Urinary bladder (tissue), 3 donors: ENCODE measurements at regions not wholly inside any gene's neighbourhood (a gene's known extent, or its start where the extent isn't known, plus 50 kb on each side); places are given as distances from the start of the nearest gene placed in this dataset.

ENCODE experiments used
- DNase-seq: peaks from one replicate; pipeline ENCODE4 v3.0.0-alpha.2; 2015; ENCODE audit errors: extremely low spot score
- H3K27ac ChIP-seq: one replicate; pipeline ENCODE4 v1.5.1; 2013; ENCODE audit warnings: low read depth, mild to moderate bottlenecking, moderate library complexity
- H3K36me3 ChIP-seq: one replicate; pipeline ENCODE4 v1.6.1; 2013; ENCODE audit warnings: mild to moderate bottlenecking, moderate library complexity; ENCODE audit not compliant: insufficient read depth
- H3K4me1 ChIP-seq: one replicate; pipeline ENCODE4 v1.6.1; 2013; ENCODE audit warnings: mild to moderate bottlenecking, moderate library complexity; ENCODE audit not compliant: insufficient read depth
- H3K4me3 ChIP-seq: one replicate; pipeline ENCODE4 v1.5.1; 2013; ENCODE audit warnings: low read depth, low read length
- WGBS: extraction: QIAGEN DNeasy Blood & Tissue Kit; methylation state at CpG from one replicate; pipeline ENCODE4 v1.1.7; 2013; 5-methylcytosine and 5-hydroxymethylcytosine counted together
- donor health status: healthy with polysubstance abuse.
- donor health status: healthy.

DNA sequence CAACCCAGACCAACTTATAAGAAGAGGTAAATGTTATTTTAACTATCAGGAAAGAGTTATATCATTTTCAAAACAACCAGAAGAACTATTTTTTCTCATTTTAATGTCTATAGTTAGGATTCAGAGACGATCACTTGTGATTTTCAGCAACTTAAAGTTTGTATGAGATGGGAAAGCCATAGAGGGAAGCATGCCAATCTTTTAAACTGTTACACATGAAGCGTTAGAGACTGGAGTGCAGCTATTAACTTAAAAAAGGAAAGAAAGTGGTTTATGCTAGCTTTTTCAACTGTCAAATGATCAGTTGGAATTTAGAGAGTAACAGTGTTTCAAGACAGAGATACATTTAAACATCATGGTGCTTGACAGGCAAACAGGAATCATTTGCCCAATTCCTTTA lies 91.7 kb upstream of the LPP start:
- 76% methylated on average over 2 of the region's 2 CpGs for WGBS
- DNase-seq, result no peak
- H3K4me1 ChIP-seq, result no peaks in the 10 kb centered on the region
- H3K27ac ChIP-seq, result no peak overlapping the region
- H3K4me3 ChIP-seq, result no peak overlapping the region
- H3K36me3 ChIP-seq, result no peaks in the 10 kb centered on the region

DNA sequence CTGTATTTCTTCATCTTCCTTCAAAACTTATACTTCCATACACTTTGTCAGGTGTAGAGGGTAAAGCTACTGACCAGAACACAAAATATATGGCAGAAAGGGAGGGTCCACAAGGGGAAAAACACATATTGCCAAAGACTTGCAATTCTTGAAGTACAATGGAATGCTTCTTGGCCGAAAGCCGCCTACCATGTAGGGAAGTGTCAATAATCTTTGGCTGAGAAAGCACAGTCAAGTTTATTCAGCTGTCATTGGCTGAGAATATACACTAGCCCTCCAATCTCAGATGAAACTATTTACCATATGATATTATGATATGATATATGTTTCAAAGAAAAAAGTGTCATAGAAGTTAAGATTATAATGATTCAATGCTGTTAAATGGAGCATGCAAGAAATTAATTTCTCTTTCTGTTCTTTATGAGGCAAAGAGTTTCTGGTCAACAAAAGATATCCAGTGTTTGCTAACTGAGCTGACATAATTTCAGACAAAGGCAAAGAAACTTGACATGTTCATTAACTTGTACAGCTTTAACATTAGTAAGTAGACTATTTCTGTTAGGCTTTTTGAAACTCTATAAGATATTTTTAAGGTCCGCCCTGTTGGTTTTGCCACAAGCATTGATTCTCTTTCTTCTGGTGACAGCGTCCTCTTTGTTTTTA lies 89.0 kb upstream of the LPP start:
- no peaks in the 10 kb centered on the region for H3K36me3 ChIP-seq
- no peak overlapping the region for H3K4me3 ChIP-seq
- no peaks in the 10 kb centered on the region for H3K4me1 ChIP-seq
- H3K27ac ChIP-seq, result no peak overlapping the region
- no peak for DNase-seq
- WGBS, result 83% methylated on average over 4 of the region's 4 CpGs

DNA sequence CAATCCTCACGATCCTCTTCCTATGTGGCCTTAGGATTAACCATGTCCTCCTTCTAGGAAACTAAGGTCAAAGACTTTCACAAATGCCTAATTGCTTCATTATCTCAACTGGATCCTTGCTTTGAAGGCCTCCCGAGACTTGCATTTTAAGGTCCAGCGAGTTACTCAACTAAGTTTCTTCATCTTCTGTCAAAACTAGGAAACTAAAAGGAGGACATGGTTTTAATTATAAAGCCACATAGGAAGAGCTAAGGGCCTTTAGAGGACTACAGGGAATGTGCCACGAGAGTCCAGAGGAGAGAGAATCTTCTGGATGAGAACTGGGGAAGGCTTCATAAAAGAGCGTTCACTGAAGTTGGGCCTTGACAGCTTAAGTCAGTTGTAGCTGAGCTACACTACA lies 87.8 kb upstream of the LPP start:
- WGBS, result 94% methylated on average over 5 of the region's 5 CpGs
- Histone ChIP-seq H3K4me1 (no peaks in the 10 kb centered on the region), H3K27ac (no peak overlapping the region)

DNA sequence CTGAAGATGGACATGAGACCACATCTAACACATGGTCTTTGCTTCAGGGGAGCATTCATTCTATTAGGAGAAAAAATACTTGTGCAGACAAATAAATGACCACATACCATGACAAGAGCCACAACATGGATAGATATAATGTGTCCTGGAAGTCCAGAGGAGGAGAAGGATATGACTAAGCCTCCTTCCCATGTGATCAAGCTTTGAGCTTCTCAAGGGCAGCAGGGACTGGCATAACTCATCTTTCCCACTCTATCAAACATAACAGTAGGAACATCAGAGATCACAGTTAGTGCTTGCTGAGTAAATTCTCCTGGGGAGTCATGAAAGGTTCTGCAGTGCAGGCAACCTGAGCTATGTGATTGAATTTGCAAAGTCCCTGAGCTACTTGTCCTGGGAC lies 86.0 kb upstream of the LPP start:
- H3K4me1 ChIP-seq, result no peaks in the 10 kb centered on the region
- H3K36me3 ChIP-seq, result no peaks in the 10 kb centered on the region
- no peak overlapping the region for H3K4me3 ChIP-seq
- DNase-seq, result no peak
- H3K27ac ChIP-seq, result no peak overlapping the region

More for the DNA sequence above, 87.8 kb upstream of the LPP start:
- H3K36me3 ChIP-seq, result no peaks in the 10 kb centered on the region
- no peak overlapping the region for H3K4me3 ChIP-seq
- DNase-seq, result no peak

DNA sequence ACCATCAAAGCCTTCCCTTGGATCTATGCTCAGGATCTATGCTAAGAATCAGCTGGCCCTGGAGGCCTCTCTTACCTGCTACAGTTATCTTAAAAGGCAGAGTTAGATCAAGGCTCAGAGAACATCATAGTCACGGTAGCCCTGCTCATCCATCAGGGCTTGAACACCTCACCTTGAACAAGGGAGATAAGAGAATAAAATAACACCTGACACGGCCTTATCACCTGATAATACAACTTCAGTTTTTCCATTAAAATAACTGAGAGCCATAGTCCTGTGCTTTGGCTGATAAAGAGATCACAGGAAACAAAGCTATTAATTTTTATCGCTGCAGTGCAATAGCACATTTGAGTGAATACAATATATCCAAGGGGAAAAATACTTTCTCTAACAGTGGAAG lies 85.6 kb upstream of the LPP start:
- no peak for DNase-seq
- 92% methylated on average over 3 of the region's 3 CpGs for WGBS
- Histone ChIP-seq H3K4me1 (peaks cover 1% of the 10 kb centered on the region), H3K36me3 (no peaks in the 10 kb centered on the region), H3K4me3 (no peak overlapping the region), H3K27ac (no peak overlapping the region)

DNA sequence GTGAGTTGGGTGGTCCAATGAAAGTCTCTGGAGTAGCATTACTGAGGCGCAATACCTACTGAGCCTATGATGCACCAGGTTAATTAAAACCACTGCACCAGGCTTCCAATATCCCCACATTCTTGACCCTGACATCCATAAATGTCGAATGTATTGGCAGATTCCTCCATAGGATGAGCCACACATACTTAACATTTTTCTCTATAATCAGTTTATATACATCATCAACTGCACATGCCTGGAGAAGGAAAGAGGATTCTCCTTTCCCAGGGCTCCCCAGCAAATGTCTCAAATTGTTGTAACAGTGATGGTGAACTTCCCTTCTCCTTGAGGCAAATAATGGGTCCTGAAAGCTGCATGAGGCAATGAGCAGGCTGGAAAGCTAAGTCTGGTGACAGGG lies 82.3 kb upstream of the LPP start:
- DNase-seq, result no peak
- Histone ChIP-seq H3K36me3 (no peaks in the 10 kb centered on the region), H3K27ac (no peak overlapping the region), H3K4me3 (no peak overlapping the region), H3K4me1 (peaks cover 1% of the 10 kb centered on the region)
- 67% methylated on average over 2 of the region's 2 CpGs for WGBS

DNA sequence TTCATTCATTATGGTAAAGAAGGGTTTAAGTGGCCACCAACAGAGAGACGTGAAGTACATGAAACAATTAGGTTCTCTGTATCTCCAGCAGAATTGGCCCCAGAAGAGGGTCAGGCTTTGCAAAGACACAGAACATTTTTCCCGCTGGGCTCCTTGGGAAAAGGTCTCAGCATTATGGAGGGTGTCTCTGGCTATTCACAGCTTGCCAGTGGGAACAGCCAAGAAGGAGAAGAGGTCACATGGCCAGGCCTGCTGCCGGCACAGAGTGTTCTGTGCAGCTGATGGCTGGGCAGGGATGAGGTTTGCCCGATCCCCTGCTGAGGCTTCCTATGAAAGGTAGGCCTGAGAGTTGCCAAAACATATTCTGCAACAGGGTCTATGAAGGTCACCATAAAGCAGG lies 77.8 kb upstream of the LPP start:
- WGBS, result 90% methylated on average over 4 of the region's 4 CpGs
- no peak overlapping the region for H3K4me3 ChIP-seq
- H3K27ac ChIP-seq, result no peak overlapping the region
- no peaks in the 10 kb centered on the region for H3K36me3 ChIP-seq
- peaks cover 1% of the 10 kb centered on the region for H3K4me1 ChIP-seq
- DNase-seq, result no peak

DNA sequence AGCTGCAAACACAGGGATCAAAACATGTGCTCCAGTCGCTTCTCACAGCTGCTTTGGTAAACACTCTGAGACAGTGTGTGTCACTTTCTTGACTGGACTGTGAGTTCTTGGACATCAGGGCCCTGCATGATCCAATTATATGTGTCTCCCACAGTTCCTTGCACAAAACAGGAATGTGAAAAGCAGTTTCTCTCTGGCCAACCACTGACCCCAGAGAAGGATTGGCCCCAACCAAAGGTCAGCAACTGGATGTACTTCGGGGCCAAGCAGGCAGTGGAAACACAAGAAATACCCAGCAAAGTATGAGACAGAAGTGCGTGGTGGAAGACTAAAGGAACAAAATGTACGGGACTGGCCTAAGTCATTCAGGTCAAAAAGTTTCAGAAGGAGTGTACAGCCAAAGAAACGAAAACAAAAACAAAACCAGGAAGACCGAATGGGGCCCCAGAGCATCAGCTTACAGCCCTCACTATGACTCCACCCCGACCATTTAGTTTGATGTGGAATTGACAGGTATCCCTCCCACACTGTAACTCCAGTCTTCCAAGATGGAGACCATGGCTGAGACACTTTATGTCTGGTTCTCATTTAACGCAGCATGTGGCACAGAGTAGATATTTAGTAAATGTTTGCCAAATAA lies 76.7 kb upstream of the LPP start:
- peaks cover 1% of the 10 kb centered on the region for H3K4me1 ChIP-seq
- no peaks in the 10 kb centered on the region for H3K36me3 ChIP-seq
- WGBS, result 88% methylated on average over 8 of the region's 8 CpGs
- no peak for DNase-seq
- H3K27ac ChIP-seq, result no peak overlapping the region
- no peak overlapping the region for H3K4me3 ChIP-seq

DNA sequence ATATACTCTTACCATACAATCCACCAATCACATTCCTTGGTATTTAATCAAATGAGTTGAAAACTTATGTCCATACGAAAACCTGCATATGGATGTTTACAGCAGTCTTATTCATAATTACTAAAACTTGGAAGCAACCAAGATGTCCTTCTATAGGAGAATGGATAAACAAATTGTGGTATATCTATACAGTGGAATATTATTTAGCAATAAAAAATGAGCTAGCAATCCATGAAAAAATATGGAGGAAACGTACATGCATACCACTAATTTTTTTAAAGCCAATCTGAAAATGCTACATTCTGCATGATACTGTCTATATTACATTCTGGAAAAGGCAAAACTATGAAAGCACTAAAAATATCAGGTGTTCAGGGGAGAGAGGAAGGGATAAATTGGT lies 73.9 kb upstream of the LPP start:
- DNase-seq, result no peak
- WGBS, result 97% methylated on average over 2 of the region's 2 CpGs

DNA sequence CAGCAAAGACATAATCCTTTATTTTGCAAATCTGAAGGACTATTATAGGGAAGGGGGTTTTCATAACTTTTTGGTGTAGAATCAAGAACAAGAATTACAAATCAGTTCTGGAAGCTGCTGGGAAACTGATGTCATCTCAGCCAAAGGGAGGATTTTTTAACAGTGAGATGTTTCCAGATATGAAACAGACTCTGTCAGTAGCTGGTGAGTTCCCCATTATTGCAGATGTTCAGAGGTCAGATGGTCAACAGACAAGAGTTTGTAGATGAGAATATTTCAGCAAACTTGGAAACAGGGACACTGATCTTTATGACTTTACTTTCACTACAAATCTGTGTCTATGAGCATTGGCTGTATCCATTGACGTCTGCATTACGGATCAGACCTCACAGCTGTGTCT lies 71.9 kb upstream of the LPP start:
- WGBS, result 48% methylated on average over 2 of the region's 2 CpGs
- DNase-seq, result no peak
- Histone ChIP-seq H3K4me1 (no peaks in the 10 kb centered on the region), H3K36me3 (no peaks in the 10 kb centered on the region), H3K27ac (no peak overlapping the region), H3K4me3 (no peak overlapping the region)

More for the DNA sequence above, 73.9 kb upstream of the LPP start:
- Histone ChIP-seq H3K4me3 (no peak overlapping the region), H3K27ac (no peak overlapping the region), H3K4me1 (no peaks in the 10 kb centered on the region), H3K36me3 (no peaks in the 10 kb centered on the region)

DNA sequence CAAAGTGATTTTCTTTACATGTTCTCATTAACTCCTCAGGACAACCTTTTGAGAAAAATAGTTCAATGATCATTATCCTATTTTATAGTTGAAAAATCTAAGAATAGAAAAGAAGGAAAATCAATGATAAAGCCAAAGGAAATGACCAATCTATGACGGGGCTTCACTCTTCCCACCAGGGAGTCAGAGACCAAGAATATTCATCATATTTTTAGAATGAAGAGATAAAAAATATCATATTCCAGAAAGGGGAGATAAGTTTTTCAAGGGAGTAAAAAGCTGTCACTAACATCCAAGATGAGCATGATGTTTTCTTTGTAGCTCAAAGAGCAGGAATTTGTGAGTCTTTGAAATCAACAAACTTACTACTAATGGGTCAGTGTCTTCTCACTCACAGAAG lies 71.5 kb upstream of the LPP start:
- 64% methylated on average over 1 of the region's 1 CpG for WGBS

DNA sequence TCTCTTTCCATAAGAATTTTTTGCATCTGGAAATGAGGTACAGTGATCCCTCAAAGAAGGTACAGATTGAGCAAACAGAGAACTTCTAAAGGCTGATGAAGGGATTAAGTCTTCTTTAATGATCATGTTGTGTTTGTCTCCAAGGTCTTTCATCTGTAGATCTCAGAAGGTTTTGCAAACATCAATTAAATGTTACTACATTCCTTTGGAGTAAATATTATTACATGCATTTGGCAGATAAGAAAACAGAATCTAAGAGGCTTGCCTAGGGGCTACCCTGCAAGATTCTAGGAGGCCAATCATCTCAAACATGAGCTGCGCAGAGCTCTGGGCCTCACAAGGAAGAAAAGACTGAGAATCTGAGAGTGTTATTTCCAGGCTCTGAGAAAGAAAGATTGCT lies 70.9 kb upstream of the LPP start:
- H3K27ac ChIP-seq, result no peak overlapping the region
- no peaks in the 10 kb centered on the region for H3K4me1 ChIP-seq
- DNase-seq, result no peak
- no peaks in the 10 kb centered on the region for H3K36me3 ChIP-seq
- WGBS, result 90% methylated on average over 1 of the region's 1 CpG
- no peak overlapping the region for H3K4me3 ChIP-seq

More for the DNA sequence above, 71.5 kb upstream of the LPP start:
- Histone ChIP-seq H3K27ac (no peak overlapping the region), H3K4me3 (no peak overlapping the region), H3K36me3 (no peaks in the 10 kb centered on the region), H3K4me1 (no peaks in the 10 kb centered on the region)
- DNase-seq, result no peak

DNA sequence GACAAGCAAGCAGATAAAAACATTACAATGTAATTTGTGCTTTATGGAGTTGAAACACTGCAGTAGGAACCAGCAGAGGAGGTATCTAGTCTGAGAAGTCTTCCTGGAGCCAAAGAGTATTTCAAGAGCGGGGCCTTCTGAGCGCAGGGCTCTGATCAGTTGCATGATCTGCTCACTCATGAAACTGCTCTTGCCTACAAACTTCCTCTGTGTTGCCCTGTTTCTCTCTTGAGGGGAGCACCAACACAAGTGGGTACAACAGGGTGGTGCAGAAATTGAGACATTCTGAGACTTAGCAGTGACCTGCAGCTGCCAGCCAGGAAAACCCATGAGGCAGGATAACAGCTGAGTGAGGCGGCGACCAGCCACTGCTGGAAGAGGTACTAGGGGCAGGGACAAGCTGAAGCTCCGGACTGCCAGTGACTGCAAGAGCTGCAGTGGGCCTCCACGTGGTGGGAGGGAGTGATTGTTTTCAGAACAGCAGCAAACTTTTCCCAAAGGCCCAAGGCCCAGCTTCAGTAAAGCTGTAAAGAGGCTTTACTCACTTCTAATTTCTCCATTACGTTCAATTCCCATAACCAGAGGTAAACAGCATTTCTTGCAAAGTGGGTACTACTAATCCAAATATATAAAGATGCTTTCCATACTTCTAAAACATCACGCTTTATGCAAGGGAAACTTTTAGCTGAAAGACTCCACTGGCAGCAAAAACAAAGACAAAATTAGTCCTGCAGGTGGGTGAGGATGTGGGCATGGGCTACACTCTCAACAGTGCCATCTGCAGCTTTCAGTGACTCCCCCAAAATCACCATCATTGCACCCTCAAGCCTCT lies 69.0 kb upstream of the LPP start:
- Histone ChIP-seq H3K27ac (no peak overlapping the region), H3K4me1 (no peaks in the 10 kb centered on the region), H3K36me3 (no peaks in the 10 kb centered on the region), H3K4me3 (no peak overlapping the region)
- WGBS, result 88% methylated on average over 8 of the region's 8 CpGs
- no peak for DNase-seq
